Kidney (tissue), 13 donors: ENCODE measurements at regions not wholly inside any gene's neighbourhood (a gene's known extent, or its start where the extent isn't known, plus 50 kb on each side); places are given as distances from the start of the nearest gene placed in this dataset.

ENCODE experiments used
- DNase-seq, 5 donors: peaks; one replicate each; pipeline ENCODE4 v3.0.0-alpha.2; 2013 to 2020
- FAIRE-seq: peaks from 2 replicates; lab custom pipeline; 2012; peaks lifted over from hg19 to GRCh38; lab: Jason Lieb, UNC
- H3K27ac ChIP-seq, 2 donors: one replicate each; pipeline ENCODE4 v1.7.0; 2013; ENCODE audit warnings: low read depth in 2 of 2, low read length in 2 of 2, inconsistent platforms in 1 of 2
- H3K27me3 ChIP-seq: one replicate; pipeline ENCODE4 v1.7.1; 2013; ENCODE audit warnings: low read length, inconsistent platforms; ENCODE audit not compliant: control insufficient read depth, insufficient read depth
- H3K36me3 ChIP-seq, 3 donors: one replicate each; pipeline versions ENCODE4 v1.7.0 to v1.7.1; 2013; ENCODE audit warnings: low read length in 3 of 3, control low read depth in 1 of 3, inconsistent platforms in 1 of 3; ENCODE audit not compliant: insufficient read depth in 3 of 3, control insufficient read depth in 2 of 3
- H3K4me1 ChIP-seq, 3 donors: one replicate each; pipeline versions ENCODE4 v1.7.0 to v1.7.1; 2013; ENCODE audit warnings: low read length in 3 of 3, inconsistent platforms in 1 of 3, low read depth in 1 of 3; ENCODE audit not compliant: control insufficient read depth in 2 of 3, insufficient read depth in 2 of 3
- H3K4me3 ChIP-seq, 3 donors: one replicate each; pipeline versions ENCODE4 v1.7.0 to v1.8.1; 2013; ENCODE audit warnings: low read length in 3 of 3, control low read depth in 1 of 3, inconsistent platforms in 1 of 3
- H3K9ac ChIP-seq, 3 donors: one replicate each; pipeline versions ENCODE4 v1.7.0 to v1.7.1; 2013; ENCODE audit warnings: low read length in 3 of 3, control low read depth in 1 of 3, inconsistent platforms in 1 of 3
- H3K9me3 ChIP-seq, 3 donors: one replicate each; pipeline versions ENCODE4 v1.7.0 to v1.7.1; 2013; ENCODE audit warnings: low read length in 3 of 3, control low read depth in 1 of 3, inconsistent platforms in 1 of 3; ENCODE audit not compliant: control insufficient read depth in 2 of 3, insufficient read depth in 1 of 3
- CTCF ChIP-seq: IDR thresholded peaks from 3 replicates; pipeline ENCODE4 v1.5.1; 2012; ENCODE audit warnings: mild to moderate bottlenecking, moderate library complexity, borderline replicate concordance; ENCODE audit not compliant: insufficient read depth; ENCODE audit errors: extremely low read depth
- intact Hi-C: fragments of 100-400 bp; cut with DNase I; formaldehyde crosslinking; loops from one replicate; pipeline ENCODE4 v1.11.1; 2022
- donor health status: control.
- donor health status: control.
- donor health status: control.
- donor health status: control.
- donor health status: control.
- donor health status: DM: yes; HTN: yes; CAD: no.
- donor health status: Normal renal cell carcinoma (clear cell type).

DNA sequence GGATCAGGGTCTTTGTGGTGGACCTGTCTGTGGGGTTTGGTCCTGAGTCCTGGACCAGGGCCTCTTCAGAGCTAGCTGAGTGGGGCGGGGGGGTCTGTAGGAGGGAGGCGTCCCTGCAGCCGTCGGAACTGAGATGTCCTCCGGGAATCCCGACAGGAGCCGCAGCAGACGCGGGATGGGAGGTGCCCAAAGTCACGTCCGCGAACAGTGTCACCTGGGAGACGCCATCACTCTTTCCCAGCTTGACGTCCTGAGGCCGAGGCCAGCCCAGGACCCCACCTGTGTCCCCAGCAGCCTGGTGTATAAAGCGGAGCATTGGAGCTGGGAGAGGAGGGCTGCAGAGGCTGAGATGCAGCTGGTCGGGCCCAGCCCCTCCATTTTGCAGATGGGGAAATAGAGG lies 1234.7 kb downstream of the BRD1 start:
- Histone ChIP-seq H3K27me3 (no peaks in the 10 kb centered on the region), H3K27ac (no peak overlapping the region), H3K4me3 (no peak overlapping the region), H3K4me1 (no peaks in the 10 kb centered on the region), H3K9me3 (no peaks in the 10 kb centered on the region), H3K9ac (no peak overlapping the region), H3K36me3 (no peaks in the 10 kb centered on the region)
- DNase-seq (peak in 1 of 5 donors; percentile 65), FAIRE-seq (no peak)
- TF ChIP-seq CTCF: no peak
- intact Hi-C loops: no loop called here

DNA sequence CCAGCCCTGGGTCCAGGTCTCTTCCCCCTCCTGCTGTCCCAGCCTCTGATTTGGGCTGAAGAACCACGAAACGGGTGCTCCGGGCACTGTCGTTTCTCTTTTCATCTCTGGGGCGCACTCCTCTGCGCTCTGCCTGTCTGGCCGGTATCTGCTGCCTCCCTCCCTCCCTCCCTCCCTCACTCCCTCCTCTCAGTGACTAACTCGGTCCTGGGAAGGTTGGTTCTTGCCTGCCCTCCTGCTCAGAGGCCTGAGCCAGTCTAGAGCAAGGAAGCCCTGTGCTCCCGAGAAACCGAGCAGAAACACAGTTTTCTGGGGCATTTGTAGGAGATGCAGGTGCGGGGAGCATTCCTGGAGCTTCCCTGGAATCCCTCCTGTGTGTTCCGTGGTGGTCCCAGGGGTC lies 1235.2 kb downstream of the BRD1 start:
- Histone ChIP-seq H3K9ac (no peak overlapping the region), H3K9me3 (no peaks in the 10 kb centered on the region), H3K4me1 (no peaks in the 10 kb centered on the region), H3K27me3 (no peaks in the 10 kb centered on the region), H3K27ac (no peak overlapping the region), H3K36me3 (no peaks in the 10 kb centered on the region), H3K4me3 (no peak overlapping the region)
- no peak for FAIRE-seq
- intact Hi-C loops: no loop called here
- TF ChIP-seq CTCF: no peak
- peak in 1 of 5 donors; percentile 29 for DNase-seq

GRCh38 chr22:48592066-48592345 lies 1235.7 kb downstream of the BRD1 start:
- FAIRE-seq (no peak), DNase-seq (no peak)
- no peaks in the 10 kb centered on the region for H3K9me3 ChIP-seq
- intact Hi-C loops: no loop called here
- no peaks in the 10 kb centered on the region for H3K4me1 ChIP-seq
- no peak for TF ChIP-seq CTCF
- no peak overlapping the region for H3K27ac ChIP-seq
- H3K4me3 ChIP-seq: no peak overlapping the region
- no peaks in the 10 kb centered on the region for H3K36me3 ChIP-seq
- H3K27me3 ChIP-seq: no peaks in the 10 kb centered on the region
- H3K9ac ChIP-seq: no peak overlapping the region

DNA sequence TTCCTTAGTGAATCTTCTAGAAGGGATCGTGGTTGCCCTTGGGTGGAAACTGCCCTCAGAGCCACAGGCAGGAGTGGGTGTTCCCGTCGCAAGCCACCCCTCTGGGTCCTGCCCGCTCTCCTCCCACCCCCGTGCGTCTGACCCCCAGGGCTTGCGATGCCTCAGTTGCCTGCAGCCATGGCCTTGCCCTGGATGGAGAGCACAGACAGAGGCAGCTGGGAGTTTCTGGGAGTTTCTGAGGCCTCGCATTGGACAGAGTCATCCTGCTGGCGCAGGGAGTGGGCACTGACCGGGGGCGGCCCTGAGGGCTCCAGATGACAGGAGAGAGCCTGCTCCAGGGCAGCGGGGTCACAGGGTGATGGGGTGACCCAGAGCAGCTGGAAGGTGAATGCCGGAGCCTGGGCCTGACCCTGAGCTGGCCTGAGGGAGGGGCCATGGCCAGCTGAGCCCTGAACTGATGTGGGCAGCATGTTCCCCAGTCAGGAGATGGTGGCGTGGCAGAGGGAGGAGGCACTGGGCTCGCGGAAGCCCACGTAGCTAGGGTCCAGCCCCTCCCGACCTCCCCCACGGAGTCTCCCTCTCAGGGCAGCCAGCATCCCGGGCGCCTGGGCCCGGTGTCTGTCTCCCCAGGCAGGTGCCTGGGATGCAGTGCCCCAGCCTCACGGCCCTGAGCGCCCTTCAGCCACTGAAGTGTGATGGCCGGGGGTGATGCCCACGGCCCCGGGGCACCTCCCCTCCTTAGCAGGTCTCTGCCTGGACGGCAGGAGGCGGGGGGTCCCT lies 1236.2 kb downstream of the BRD1 start:
- TF ChIP-seq CTCF: no peak
- H3K9me3 ChIP-seq: no peaks in the 10 kb centered on the region
- DNase-seq (peak in 1 of 5 donors; percentile 65), FAIRE-seq (no peak)
- H3K27me3 ChIP-seq: no peaks in the 10 kb centered on the region
- no peaks in the 10 kb centered on the region for H3K36me3 ChIP-seq
- no peak overlapping the region for H3K27ac ChIP-seq
- no peak overlapping the region for H3K9ac ChIP-seq
- H3K4me1 ChIP-seq: no peaks in the 10 kb centered on the region
- no peak overlapping the region for H3K4me3 ChIP-seq
- intact Hi-C loops: no loop called here
